GM10266 (cell line): ENCODE measurements at regions not wholly inside any gene's neighbourhood (a gene's known extent, or its start where the extent isn't known, plus 50 kb on each side); places are given as distances from the start of the nearest gene placed in this dataset.

ENCODE experiments used
- DNase-seq: peaks from one replicate; pipeline ENCODE4 v3.0.0; 2012; ENCODE audit errors: extremely low spot score
- CTCF ChIP-seq: IDR thresholded peaks from 2 replicates; pipeline ENCODE4 v1.5.1; 2012; ENCODE audit warnings: mild to moderate bottlenecking, low read depth; ENCODE audit not compliant: control insufficient read depth, insufficient read depth; ENCODE audit errors: missing control alignments

- DNase-seq: no peak
- no peak for TF ChIP-seq CTCF
Measured at GRCh38 chr11:134647066-134647743, 235.2 kb upstream of the B3GAT1 start.

GRCh38 chr11:134646561-134646960 is 234.5 kb upstream of the B3GAT1 start:
- TF ChIP-seq CTCF: no peak
- no peak for DNase-seq

- TF ChIP-seq CTCF: no peak
- no peak for DNase-seq
Measured at GRCh38 chr11:134645576-134645975, 233.5 kb upstream of the B3GAT1 start.

- no peak for DNase-seq
- no peak for TF ChIP-seq CTCF
Measured at GRCh38 chr11:134644476-134645456, 232.7 kb upstream of the B3GAT1 start.

- no peak for TF ChIP-seq CTCF
- no peak for DNase-seq
Measured at GRCh38 chr11:134643115-134644012, 231.3 kb upstream of the B3GAT1 start.

GRCh38 chr11:134642206-134642605 is 230.2 kb upstream of the B3GAT1 start:
- no peak for TF ChIP-seq CTCF
- no peak for DNase-seq
